ENCODE measurements at regions not wholly inside any gene's neighbourhood (a gene's known extent, or its start where the extent isn't known, plus 50 kb on each side); places are given as distances from the start of the nearest gene placed in this dataset.

GRCh38 chr1:80349218-80349617 is 1342.7 kb upstream of the ADGRL4 start:
- no peak for TF ChIP-seq POLR2A (IDR thresholded peaks at IDR 0.05; ENCODE audit: control extremely low read depth in 1 of 2, low read depth in 2 of 2, low read length in 2 of 2)
- no peak for TF ChIP-seq RFX5 (IDR thresholded peaks at IDR 0.05; ENCODE audit: borderline replicate concordance, low read depth, low read length)
- TF ChIP-seq SP2 (IDR thresholded peaks at IDR 0.05; ENCODE audit: low read length): no peak
- no peak for TF ChIP-seq EZH2 (IDR thresholded peaks at IDR 0.05; ENCODE audit: low read depth, low read length, severe bottlenecking)
- TF ChIP-seq FOSL1 (IDR thresholded peaks at IDR 0.05; ENCODE audit: insufficient read depth, low read depth, low read length): no peak
- TF ChIP-seq GABPA (IDR thresholded peaks at IDR 0.05; ENCODE audit: borderline replicate concordance, insufficient read depth, low read length): no peak

Data from H1 (cell line).